ENCODE measurements at regions not wholly inside any gene's neighbourhood (a gene's known extent, or its start where the extent isn't known, plus 50 kb on each side); places are given as distances from the start of the nearest gene placed in this dataset.

DNA sequence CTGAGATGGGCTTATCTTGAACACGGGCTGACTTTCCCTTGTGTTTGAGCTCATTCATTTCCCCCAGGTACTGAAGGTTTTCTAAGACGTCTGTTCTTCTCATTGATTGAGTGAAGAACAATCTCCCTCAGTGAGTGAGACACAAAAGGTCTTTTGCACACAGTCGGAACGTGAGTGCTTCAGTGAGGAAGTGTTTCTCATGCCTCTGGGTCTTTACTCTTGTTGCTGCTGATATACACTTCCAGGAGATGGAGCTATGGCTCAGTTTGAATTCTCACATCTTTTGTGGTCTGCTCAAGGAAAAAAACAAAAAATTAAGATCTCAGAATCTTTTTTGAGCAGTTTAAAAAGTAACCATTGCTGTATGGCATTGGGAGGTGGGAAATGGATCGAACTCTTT lies 981.9 kb upstream of the TENM3 start:
- TF ChIP-seq CTCF (IDR thresholded peaks at IDR 0.05) (no peak), POLR2A (IDR thresholded peaks at IDR 0.05; ENCODE audit: low read depth) (no peak), EP300 (IDR thresholded peaks at IDR 0.05) (no peak), POLR2AphosphoS5 (IDR thresholded peaks at IDR 0.05) (no peak)

Measured in esophagus muscularis mucosa (tissue), 4 donors.